Fibroblast of lung (primary cell): ENCODE measurements at regions not wholly inside any gene's neighbourhood (a gene's known extent, or its start where the extent isn't known, plus 50 kb on each side); places are given as distances from the start of the nearest gene placed in this dataset.

Experiments used
- DNase-seq, 2 donors: peaks; one replicate each; pipeline versions ENCODE4 v3.0.0 to v3.0.0-alpha.2; 2010; ENCODE audit warnings: low read depth in 2 of 2
- H2AFZ ChIP-seq: 2 replicates; pipeline ENCODE4 v1.5.1; 2012; ENCODE audit warnings: low read length, control low read depth, inconsistent platforms
- H3K27ac ChIP-seq: 2 replicates; pipeline ENCODE4 v1.5.1; 2011; ENCODE audit warnings: low read length, control low read depth; ENCODE audit not compliant: insufficient read depth
- H3K27me3 ChIP-seq: 2 replicates; pipeline ENCODE4 v1.5.1; 2011; ENCODE audit warnings: mild to moderate bottlenecking, low read length; ENCODE audit not compliant: control insufficient read depth, insufficient read depth
- H3K36me3 ChIP-seq: 2 replicates; pipeline ENCODE4 v1.5.1; 2011; ENCODE audit warnings: low read length; ENCODE audit not compliant: control insufficient read depth, insufficient read depth
- H3K4me1 ChIP-seq: 2 replicates; pipeline ENCODE4 v1.5.1; 2011; ENCODE audit warnings: low read length; ENCODE audit not compliant: control insufficient read depth, insufficient read depth; ENCODE audit errors: extremely low read depth
- H3K4me2 ChIP-seq: 2 replicates; pipeline ENCODE4 v1.5.1; 2011; ENCODE audit warnings: low read length, control low read depth; ENCODE audit not compliant: insufficient read depth; ENCODE audit errors: extremely low read depth
- H3K4me3 ChIP-seq, 4 experiments: fragments of 200-600 bp in 1 of 4; sonication (generic) in 1 of 4; replicated peaks in 1 of 4; 2 replicates each; pipeline ENCODE4 v1.5.1; 2011 to 2016; ENCODE audit warnings: low read length in 4 of 4, low read depth in 3 of 4, mild to moderate bottlenecking in 3 of 4, control low read depth in 2 of 4, inconsistent platforms in 1 of 4, mixed read lengths in 1 of 4; ENCODE audit not compliant: insufficient read depth in 1 of 4; ENCODE audit errors: control extremely low read depth in 1 of 4
- H3K79me2 ChIP-seq: 2 replicates; pipeline ENCODE4 v1.5.1; 2012; ENCODE audit warnings: mild to moderate bottlenecking, low read length, inconsistent platforms; ENCODE audit not compliant: control insufficient read depth, insufficient read depth
- H3K9ac ChIP-seq: 2 replicates; pipeline ENCODE4 v1.5.1; 2011; ENCODE audit warnings: mild to moderate bottlenecking, low read length, control low read depth; ENCODE audit not compliant: insufficient read depth
- H3K9me3 ChIP-seq: 2 replicates; pipeline ENCODE4 v1.5.1; 2012; ENCODE audit warnings: low read depth, low read length; ENCODE audit not compliant: control insufficient read depth, insufficient read depth
- H4K20me1 ChIP-seq: 2 replicates; pipeline ENCODE4 v1.5.1; 2011; ENCODE audit warnings: low read length; ENCODE audit not compliant: control insufficient read depth, insufficient read depth; ENCODE audit errors: extremely low read depth
- CTCF ChIP-seq, 2 donors: IDR thresholded peaks in 1 of 2; conservative IDR thresholded peaks in 1 of 2; 1 replicate in 1 of 2; 2 replicates in 1 of 2; pipeline ENCODE4 v1.5.1; 2011 to 2012; ENCODE audit warnings: low read length in 2 of 2, control low read depth in 1 of 2, inconsistent platforms in 1 of 2, low read depth in 1 of 2, mild to moderate bottlenecking in 1 of 2
- EZH2 ChIP-seq: IDR thresholded peaks from 2 replicates; pipeline ENCODE4 v1.5.1; 2012; ENCODE audit warnings: low read length, control low read depth, mild to moderate bottlenecking; ENCODE audit errors: missing control alignments

- Histone ChIP-seq H4K20me1 (no peaks in the 10 kb centered on the region), H3K4me3 (no peak overlapping the region), H2AFZ (no peak overlapping the region), H3K36me3 (no peaks in the 10 kb centered on the region), H3K4me1 (no peaks in the 10 kb centered on the region), H3K27me3 (peaks cover 2% of the 10 kb centered on the region), H3K27ac (no peak overlapping the region), H3K79me2 (no peaks in the 10 kb centered on the region), H3K9me3 (no peaks in the 10 kb centered on the region), H3K9ac (no peak overlapping the region), H3K4me2 (no peak overlapping the region)
- no peak for TF ChIP-seq EZH2
- no peak for TF ChIP-seq CTCF (conservative IDR thresholded peaks at IDR 0.05 in 1 of 2, IDR thresholded peaks at IDR 0.05 in 1 of 2; ENCODE audit: low read depth in 1 of 2, low read length in 2 of 2)
- no peak for DNase-seq
Measured at GRCh38 chr3:193897288-193897687, 238.7 kb upstream of the HES1 start.

- no peaks in the 10 kb centered on the region for H3K4me1 ChIP-seq
- no peak overlapping the region for H2AFZ ChIP-seq
- H3K79me2 ChIP-seq, result no peaks in the 10 kb centered on the region
- H3K36me3 ChIP-seq, result no peaks in the 10 kb centered on the region
- no peaks in the 10 kb centered on the region for H3K9me3 ChIP-seq
- no peak overlapping the region for H3K4me3 ChIP-seq
- no peak overlapping the region for H3K4me2 ChIP-seq
- peaks cover 2% of the 10 kb centered on the region for H3K27me3 ChIP-seq
- no peaks in the 10 kb centered on the region for H4K20me1 ChIP-seq
- TF ChIP-seq EZH2 (no peak), CTCF (conservative IDR thresholded peaks at IDR 0.05 in 1 of 2, IDR thresholded peaks at IDR 0.05 in 1 of 2; ENCODE audit: low read depth in 1 of 2, low read length in 2 of 2) (no peak)
- no peak for DNase-seq
- no peak overlapping the region for H3K27ac ChIP-seq
- no peak overlapping the region for H3K9ac ChIP-seq
Measured at GRCh38 chr3:193897731-193898180, 238.2 kb upstream of the HES1 start.

- Histone ChIP-seq H3K36me3 (no peaks in the 10 kb centered on the region), H4K20me1 (no peaks in the 10 kb centered on the region), H3K4me1 (no peaks in the 10 kb centered on the region), H3K27ac (no peak overlapping the region), H3K79me2 (no peaks in the 10 kb centered on the region), H3K9ac (no peak overlapping the region), H2AFZ (no peak overlapping the region), H3K9me3 (no peaks in the 10 kb centered on the region), H3K4me2 (no peak overlapping the region), H3K4me3 (no peak overlapping the region), H3K27me3 (peaks cover 2% of the 10 kb centered on the region)
- TF ChIP-seq EZH2, result no peak
- TF ChIP-seq CTCF (conservative IDR thresholded peaks at IDR 0.05 in 1 of 2, IDR thresholded peaks at IDR 0.05 in 1 of 2; ENCODE audit: low read depth in 1 of 2, low read length in 2 of 2), result no peak
- no peak for DNase-seq
Measured at GRCh38 chr3:193899001-193899400, 236.9 kb upstream of the HES1 start.
